NB4 (cell line): ENCODE measurements at regions not wholly inside any gene's neighbourhood (a gene's known extent, or its start where the extent isn't known, plus 50 kb on each side); places are given as distances from the start of the nearest gene placed in this dataset.
"Not testable (repeated sequence)": the region's sequence is repeated elsewhere in the genome, so short reads cannot be mapped to it uniquely, and the experiment has no call there.

ENCODE experiments used
- DNase-seq: peaks from one replicate; pipeline ENCODE4 v3.0.0; 2010; ENCODE audit warnings: low read depth
- H3K4me3 ChIP-seq: one replicate; pipeline ENCODE4 v1.5.1; 2011; ENCODE audit warnings: mild to moderate bottlenecking, low read depth, low read length, moderate library complexity
- CTCF ChIP-seq: IDR thresholded peaks from one replicate; pipeline ENCODE4 v1.5.1; 2012; ENCODE audit warnings: low read depth, low read length
- MAX ChIP-seq: IDR thresholded peaks from 2 replicates; pipeline ENCODE4 v1.6.1; 2011; ENCODE audit warnings: low read depth, low read length
- MYC ChIP-seq: IDR thresholded peaks from 2 replicates; pipeline ENCODE4 v1.6.1; 2011; ENCODE audit warnings: low read depth, low read length
- POLR2A ChIP-seq: IDR thresholded peaks from 2 replicates; pipeline ENCODE4 v1.6.1; 2011; ENCODE audit warnings: mild to moderate bottlenecking; ENCODE audit not compliant: insufficient read length; ENCODE audit errors: extremely low read depth

- no peak overlapping the region for H3K4me3 ChIP-seq
- no peak for DNase-seq
- TF ChIP-seq MAX (no peak), POLR2A (no peak), MYC (no peak)
Observed at GRCh38 chr5:155556222-155556621, 542.7 kb downstream of the KIF4B start.

GRCh38 chr5:155556700-155557099, 543.1 kb downstream of the KIF4B start:
- H3K4me3 ChIP-seq = no peak overlapping the region
- no peak for DNase-seq
- TF ChIP-seq CTCF (no peak), MAX (no peak), MYC (no peak), POLR2A (no peak)

- no peak for DNase-seq
- TF ChIP-seq MAX (no peak), POLR2A (no peak), CTCF (no peak), MYC (no peak)
- H3K4me3 ChIP-seq = no peak overlapping the region
Observed at GRCh38 chr5:155562158-155562557, 548.6 kb downstream of the KIF4B start.

GRCh38 chr5:155564541-155564940, 551.0 kb downstream of the KIF4B start:
- no peak for DNase-seq
- TF ChIP-seq MAX (no peak), POLR2A (no peak), CTCF (no peak), MYC (no peak)
- no peak overlapping the region for H3K4me3 ChIP-seq

GRCh38 chr5:155575861-155576260, 562.3 kb downstream of the KIF4B start:
- no peak for TF ChIP-seq MAX
- TF ChIP-seq CTCF = no peak
- TF ChIP-seq POLR2A = no peak
- TF ChIP-seq MYC = no peak
- no peak overlapping the region for H3K4me3 ChIP-seq
- DNase-seq = no peak

- not testable (repeated sequence) for H3K4me3 ChIP-seq
Observed at GRCh38 chr5:155586808-155587207, 573.3 kb downstream of the KIF4B start.

GRCh38 chr5:155587458-155587857, 573.9 kb downstream of the KIF4B start:
- peak; percentile 20 for DNase-seq
- TF ChIP-seq POLR2A = no peak
- no peak for TF ChIP-seq MYC
- no peak for TF ChIP-seq MAX
- no peak for TF ChIP-seq CTCF
- H3K4me3 ChIP-seq = no peak overlapping the region

More at GRCh38 chr5:155586808-155587207, 573.3 kb downstream of the KIF4B start:
- not testable (repeated sequence) for DNase-seq
